Testis (tissue), 2 donors: ENCODE measurements at regions not wholly inside any gene's neighbourhood (a gene's known extent, or its start where the extent isn't known, plus 50 kb on each side); places are given as distances from the start of the nearest gene placed in this dataset.

Experiments
- CTCF ChIP-seq, 3 experiments: fragments of 450-650 bp in 2 of 3; fragments of 200-600 bp in 1 of 3; sonication (generic) in 1 of 3; IDR thresholded peaks; one replicate each; pipeline ENCODE4 v1.5.1; 2016 to 2019; ENCODE audit warnings: antibody characterized with exemption in 3 of 3, mild to moderate bottlenecking in 2 of 3, moderate library complexity in 1 of 3
- POLR2A ChIP-seq: fragments of 450-650 bp; IDR thresholded peaks from one replicate; pipeline ENCODE4 v1.6.1; 2017; ENCODE audit warnings: antibody characterized with exemption, mild to moderate bottlenecking, moderate library complexity

- TF ChIP-seq POLR2A (no peak), CTCF (IDR thresholded peaks at IDR 0.05) (no peak)
Measured at GRCh38 chr7:88432301-88432700, 125.6 kb upstream of the STEAP4 start.
